Stimulated activated CD4-positive, alpha-beta T cell treated with anti-CD3 and anti-CD28 coated beads, Interleukin-15, amount 100 ng/mL, for 48 hours (primary cell): ENCODE measurements at regions not wholly inside any gene's neighbourhood (a gene's known extent, or its start where the extent isn't known, plus 50 kb on each side); places are given as distances from the start of the nearest gene placed in this dataset.
"Not testable (repeated sequence)": the region's sequence is repeated elsewhere in the genome, so short reads cannot be mapped to it uniquely, and the experiment has no call there.

Source experiments
- DNase-seq, 2 donors: peaks; one replicate each; pipeline ENCODE4 v3.0.0-alpha.2; 2020; ENCODE audit warnings: low read depth in 2 of 2

DNA sequence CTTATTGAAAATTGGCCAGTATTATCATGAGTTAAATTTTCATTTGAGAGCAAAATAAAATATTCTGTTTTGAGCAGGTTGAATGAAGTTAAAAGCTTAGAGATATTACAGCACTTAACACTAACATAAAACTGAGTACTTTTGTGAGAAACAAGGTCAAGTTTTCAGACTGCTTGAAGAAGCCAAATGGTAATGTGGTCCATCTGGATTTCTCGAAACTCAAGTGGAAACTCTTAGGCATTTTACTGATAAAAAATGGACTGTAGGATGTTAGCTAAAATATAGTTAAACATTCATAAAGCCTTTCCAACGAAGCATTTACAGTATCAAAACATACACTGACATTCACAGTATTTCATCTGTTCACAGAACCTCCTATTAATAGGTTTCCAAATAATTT lies 528.1 kb upstream of the SEMA3D start:
- no peak for DNase-seq

DNA sequence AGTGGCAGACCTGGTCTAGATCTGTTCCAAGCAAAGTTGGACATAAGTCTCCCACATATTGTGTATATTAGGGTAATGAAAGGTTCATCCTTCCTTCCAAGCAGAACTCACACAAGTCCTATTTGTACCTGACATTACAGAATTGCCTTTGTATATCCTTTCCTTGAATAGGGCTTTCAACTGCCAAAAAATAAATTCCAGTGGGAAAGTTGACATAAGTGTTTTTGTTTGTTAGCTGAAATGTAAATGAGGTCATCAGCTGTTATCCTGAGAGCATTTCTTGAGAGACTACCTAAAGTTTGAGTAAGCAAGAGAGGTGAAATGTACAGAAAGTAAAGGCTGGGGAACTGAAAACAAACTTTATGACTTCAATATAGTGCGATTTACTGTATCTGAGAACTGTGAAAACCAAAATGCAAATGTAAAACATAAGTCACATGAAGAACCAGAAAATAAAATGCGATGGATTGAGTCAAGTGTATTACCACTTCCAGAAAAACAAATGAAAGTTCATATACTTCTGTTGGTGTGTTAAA lies 527.3 kb upstream of the SEMA3D start:
- no peak for DNase-seq

DNA sequence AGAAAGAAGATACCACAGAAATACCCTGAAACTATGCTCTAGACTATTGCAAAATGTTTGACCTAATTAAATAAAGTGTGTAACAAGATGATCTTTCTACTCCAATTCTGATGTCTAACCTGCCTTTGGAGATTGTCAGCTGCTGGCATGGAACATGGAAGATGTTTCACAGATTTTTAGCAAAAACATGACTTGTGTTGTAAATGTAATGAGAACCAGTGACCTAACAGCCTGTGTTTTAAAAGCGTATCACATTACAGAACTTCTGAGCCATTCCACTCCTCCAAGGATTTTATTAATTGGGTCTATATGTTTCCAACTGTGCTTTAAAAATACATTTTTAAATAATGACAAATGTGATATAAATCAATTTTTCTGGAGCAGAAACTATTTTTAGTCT lies 526.3 kb upstream of the SEMA3D start:
- DNase-seq, result no peak

DNA sequence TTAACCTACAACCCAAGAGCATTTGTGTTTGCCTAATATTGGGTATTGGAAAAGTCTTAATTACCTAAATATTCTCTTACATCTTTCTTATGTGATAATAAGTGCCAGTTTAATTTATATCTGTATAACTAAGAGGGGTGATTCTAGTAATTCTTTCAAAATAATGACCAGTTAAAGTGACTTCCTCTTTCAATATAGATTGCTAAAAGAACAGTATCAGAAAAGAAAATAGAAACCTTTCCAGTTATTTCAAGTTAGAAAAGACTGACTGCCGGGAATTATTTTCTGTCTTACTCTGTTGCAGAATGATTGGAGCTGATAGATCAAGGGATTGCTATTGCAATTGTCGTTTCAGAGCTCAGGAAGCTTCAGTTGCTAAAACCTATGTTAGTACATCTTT lies 525.0 kb upstream of the SEMA3D start:
- no peak for DNase-seq

- no peak for DNase-seq
Measured at GRCh38 chr7:85710960-85711359, 524.1 kb upstream of the SEMA3D start.

DNA sequence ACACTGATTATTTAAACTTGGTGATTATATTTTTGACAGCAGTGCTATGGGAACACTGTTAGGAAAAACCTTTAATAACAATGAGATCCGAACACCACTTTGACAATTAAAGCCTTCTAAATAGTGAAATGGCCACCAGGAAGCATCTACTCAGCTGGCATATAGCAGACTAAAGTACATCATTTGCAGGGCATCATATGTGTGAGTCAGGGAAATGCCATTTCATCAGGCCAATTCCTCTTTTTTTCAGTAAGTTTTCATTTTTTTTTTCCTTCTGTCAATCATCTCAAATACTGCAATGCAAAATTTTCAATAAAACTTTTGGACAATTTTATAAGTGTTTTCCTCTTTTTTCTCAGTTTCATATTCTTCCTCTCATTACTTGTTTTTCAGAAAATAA lies 521.4 kb upstream of the SEMA3D start:
- DNase-seq, result no peak

- DNase-seq, result no peak
Measured at GRCh38 chr7:85705076-85705475, 518.2 kb upstream of the SEMA3D start.

- no peak for DNase-seq
Measured at GRCh38 chr7:85703251-85704010, 516.6 kb upstream of the SEMA3D start.

- DNase-seq, result no peak
Measured at GRCh38 chr7:85702348-85702747, 515.5 kb upstream of the SEMA3D start.

GRCh38 chr7:85699482-85699881 lies 512.6 kb upstream of the SEMA3D start:
- DNase-seq, result no peak

GRCh38 chr7:85695533-85695932 lies 508.7 kb upstream of the SEMA3D start:
- DNase-seq, result no peak

GRCh38 chr7:85695041-85695440 lies 508.2 kb upstream of the SEMA3D start:
- DNase-seq, result no peak

DNA sequence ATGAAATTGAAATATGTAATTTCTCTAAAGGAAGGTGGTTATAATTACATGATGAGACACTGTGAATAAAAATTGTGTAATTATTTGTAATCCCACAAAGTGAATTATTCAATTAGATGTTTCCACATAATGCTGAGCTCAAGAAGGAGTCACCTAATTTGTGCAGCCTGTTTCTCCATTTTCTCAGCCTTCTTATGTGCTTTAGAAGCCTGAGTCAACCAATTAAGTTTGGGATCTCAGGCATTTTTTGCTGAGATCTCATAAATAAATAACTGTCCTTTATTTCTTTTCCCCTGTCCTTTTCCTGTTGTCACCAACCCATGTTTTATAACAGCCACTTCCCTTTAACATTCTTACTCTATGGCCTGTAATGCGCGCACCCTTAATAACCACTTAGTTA lies 506.5 kb upstream of the SEMA3D start:
- DNase-seq, result no peak

GRCh38 chr7:85688712-85689111 lies 501.9 kb upstream of the SEMA3D start:
- DNase-seq, result no peak

GRCh38 chr7:85686401-85687181 lies 499.7 kb upstream of the SEMA3D start:
- DNase-seq, result no peak

DNA sequence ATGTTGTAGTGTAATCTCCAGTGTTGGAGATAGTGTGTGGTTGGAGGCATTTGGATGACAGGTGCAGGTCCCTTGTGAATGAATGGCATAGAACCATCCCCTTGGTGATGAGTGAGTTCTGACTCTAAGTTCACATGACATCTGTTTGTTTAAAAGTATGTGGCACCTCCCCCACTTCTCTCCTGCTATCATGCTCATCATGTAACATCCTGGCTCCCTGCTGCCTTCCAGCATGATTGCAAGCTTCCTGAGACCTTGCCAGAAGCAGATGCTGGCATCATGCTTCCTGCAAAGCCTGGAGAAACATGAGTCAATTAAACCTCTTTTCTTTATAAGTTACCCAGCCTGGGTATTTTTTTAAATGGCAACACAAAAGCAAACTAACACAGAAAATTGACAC lies 499.0 kb upstream of the SEMA3D start:
- no peak for DNase-seq

GRCh38 chr7:85682833-85683620 lies 496.2 kb upstream of the SEMA3D start:
- no peak for DNase-seq

GRCh38 chr7:85681241-85681640 lies 494.4 kb upstream of the SEMA3D start:
- no peak for DNase-seq

GRCh38 chr7:85675093-85675492 lies 488.2 kb upstream of the SEMA3D start:
- DNase-seq, result not testable (repeated sequence)

- no peak for DNase-seq
Measured at GRCh38 chr7:85673876-85674275, 487.0 kb upstream of the SEMA3D start.

DNA sequence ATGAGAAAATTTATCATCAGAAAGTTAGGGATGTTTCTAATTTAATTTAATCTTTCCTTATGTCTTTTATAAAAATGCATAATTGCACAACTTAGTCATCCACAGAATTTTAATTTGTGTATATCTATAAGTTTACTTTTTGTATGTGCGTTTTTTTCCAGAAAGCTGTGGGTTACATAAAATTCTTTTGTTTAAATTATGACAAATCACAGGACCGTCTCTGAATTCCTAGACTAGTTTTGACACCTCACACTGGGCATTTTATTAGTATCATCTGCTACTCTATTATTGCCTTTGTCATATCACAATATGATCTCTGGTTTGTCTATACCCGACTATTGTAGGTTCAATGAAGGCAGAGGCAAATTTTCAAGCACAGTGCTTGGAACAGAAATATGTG lies 482.4 kb upstream of the SEMA3D start:
- no peak for DNase-seq

- DNase-seq, result no peak
Measured at GRCh38 chr7:85664341-85664740, 477.5 kb upstream of the SEMA3D start.
